ENCODE measurements at regions not wholly inside any gene's neighbourhood (a gene's known extent, or its start where the extent isn't known, plus 50 kb on each side); places are given as distances from the start of the nearest gene placed in this dataset.
"Not testable (repeated sequence)": the region's sequence is repeated elsewhere in the genome, so short reads cannot be mapped to it uniquely, and the experiment has no call there.

- not testable (repeated sequence) for DNase-seq
Measured at GRCh38 chr16:16563962-16564361, 185.0 kb downstream of the NPIPA7 start.

- not testable (repeated sequence) for DNase-seq
Measured at GRCh38 chr16:16565326-16565725, 186.4 kb downstream of the NPIPA7 start.

GRCh38 chr16:16570055-16570454 lies 191.1 kb downstream of the NPIPA7 start:
- peak; percentile 67 for DNase-seq

GRCh38 chr16:16570874-16571273 lies 191.9 kb downstream of the NPIPA7 start:
- not testable (repeated sequence) for DNase-seq

GRCh38 chr16:16572130-16572774 lies 193.3 kb downstream of the NPIPA7 start:
- DNase-seq: not testable (repeated sequence)

- not testable (repeated sequence) for DNase-seq
Measured at GRCh38 chr16:16577062-16577461, 198.1 kb downstream of the NPIPA7 start.

- no peak for DNase-seq
Measured at GRCh38 chr16:16578701-16579100, 199.8 kb downstream of the NPIPA7 start.

- not testable (repeated sequence) for DNase-seq
Measured at GRCh38 chr16:16582916-16583315, 204.0 kb downstream of the NPIPA7 start.

GRCh38 chr16:16586073-16586651 lies 207.2 kb downstream of the NPIPA7 start:
- DNase-seq: not testable (repeated sequence)

GRCh38 chr16:16586969-16587368 lies 208.0 kb downstream of the NPIPA7 start:
- DNase-seq: not testable (repeated sequence)

- DNase-seq: not testable (repeated sequence)
Measured at GRCh38 chr16:16588436-16588835, 209.5 kb downstream of the NPIPA7 start.

- DNase-seq: not testable (repeated sequence)
Measured at GRCh38 chr16:16590654-16591318, 211.8 kb downstream of the NPIPA7 start.

GRCh38 chr16:16593156-16593863 lies 214.4 kb downstream of the NPIPA7 start:
- DNase-seq: peak; percentile 5

GRCh38 chr16:16595029-16595718 lies 216.2 kb downstream of the NPIPA7 start:
- DNase-seq: not testable (repeated sequence)

- DNase-seq: not testable (repeated sequence)
Measured at GRCh38 chr16:16601239-16601638, 222.3 kb downstream of the NPIPA7 start.

GRCh38 chr16:16607401-16608082 lies 228.6 kb downstream of the NPIPA7 start:
- DNase-seq: not testable (repeated sequence)

GRCh38 chr16:16609627-16610026 lies 230.7 kb downstream of the NPIPA7 start:
- DNase-seq: not testable (repeated sequence)

GRCh38 chr16:16610389-16610967 lies 231.5 kb downstream of the NPIPA7 start:
- peak; percentile 4 for DNase-seq

GRCh38 chr16:16613212-16613611 lies 234.3 kb downstream of the NPIPA7 start:
- not testable (repeated sequence) for DNase-seq

GRCh38 chr16:16614484-16614883 lies 235.5 kb downstream of the NPIPA7 start:
- not testable (repeated sequence) for DNase-seq

GRCh38 chr16:16618963-16619465 lies 240.1 kb downstream of the NPIPA7 start:
- DNase-seq: not testable (repeated sequence)

Measured in DMS79 treated with DMSO at 0.1 percent for 48 hours (cell line).